HEK293 (cell line): ENCODE measurements at regions not wholly inside any gene's neighbourhood (a gene's known extent, or its start where the extent isn't known, plus 50 kb on each side); places are given as distances from the start of the nearest gene placed in this dataset.

ENCODE experiments used
- CTCF ChIP-seq: fragments of 450-650 bp; formaldehyde crosslinking; IDR thresholded peaks from 2 replicates; pipeline ENCODE4 v1.5.1; 2016; ENCODE audit warnings: missing biosample characterization, missing genetic modification characterization
- PRDM10 ChIP-seq: fragments of 450-650 bp; formaldehyde crosslinking; IDR thresholded peaks from 2 replicates; pipeline ENCODE4 v1.5.1; 2016; ENCODE audit warnings: missing biosample characterization, missing genetic modification characterization
- ZNF174 ChIP-seq: fragments of 450-650 bp; formaldehyde crosslinking; IDR thresholded peaks from 2 replicates; pipeline ENCODE4 v1.5.0; 2017; ENCODE audit warnings: missing biosample characterization, mild to moderate bottlenecking, missing genetic modification characterization
- ZNF23 ChIP-seq: fragments of 450-650 bp; formaldehyde crosslinking; IDR thresholded peaks from 2 replicates; pipeline ENCODE4 v1.5.1; 2016; ENCODE audit warnings: missing biosample characterization, missing genetic modification characterization, borderline replicate concordance
- ZNF658 ChIP-seq: fragments of 450-650 bp; formaldehyde crosslinking; IDR thresholded peaks from 2 replicates; pipeline ENCODE4; 2016; ENCODE audit warnings: missing biosample characterization, missing genetic modification characterization
- ZNF677 ChIP-seq: fragments of 450-650 bp; IDR thresholded peaks from 2 replicates; pipeline ENCODE4 v1.5.0; 2018; ENCODE audit warnings: missing biosample characterization, mild to moderate bottlenecking, missing genetic modification characterization, moderate library complexity
- ZNF768 ChIP-seq: fragments of 450-650 bp; formaldehyde crosslinking; IDR thresholded peaks from 2 replicates; pipeline ENCODE4 v1.5.1; 2018; ENCODE audit warnings: missing biosample characterization, mild to moderate bottlenecking, missing genetic modification characterization
- ZNF830 ChIP-seq: fragments of 450-650 bp; IDR thresholded peaks from 2 replicates; pipeline ENCODE4 v1.5.0; 2018; ENCODE audit warnings: missing biosample characterization, missing genetic modification characterization, low read depth, mild to moderate bottlenecking, moderate library complexity

GRCh38 chr21:41601573-41602368, 93.8 kb upstream of the TMPRSS2 start:
- no peak for TF ChIP-seq ZNF677 (tag by site-specific recombination)
- peak; percentile 95 for TF ChIP-seq ZNF768 (tag by site-specific recombination)
- TF ChIP-seq CTCF (tag by site-specific recombination): no peak
- no peak for TF ChIP-seq PRDM10
- no peak for TF ChIP-seq ZNF830 (tag by site-specific recombination)
- TF ChIP-seq ZNF658 (tag by site-specific recombination): no peak
- no peak for TF ChIP-seq ZNF23 (tag by site-specific recombination)
- no peak for TF ChIP-seq ZNF174 (tag by site-specific recombination)
